SK-N-SH (cell line): ENCODE measurements at regions not wholly inside any gene's neighbourhood (a gene's known extent, or its start where the extent isn't known, plus 50 kb on each side); places are given as distances from the start of the nearest gene placed in this dataset.
A peak's percentile ranks its signal among the peaks of the same experiment; 100 is the strongest.

Experiments used
- CHD2 ChIP-seq: fragments of 150-350 bp; IDR thresholded peaks from 2 replicates; pipeline ENCODE4 v1.6.1; 2018; ENCODE audit warnings: low read length; ENCODE audit not compliant: partially characterized antibody
- ELF1 ChIP-seq: IDR thresholded peaks from 2 replicates; pipeline ENCODE4 v1.4.0; 2012
- EP300 ChIP-seq, 2 experiments: IDR thresholded peaks; 2 replicates each; pipeline versions ENCODE4 v1.4.0 to v1.6.1; 2012; ENCODE audit warnings: borderline replicate concordance in 1 of 2, low read depth in 1 of 2, low read length in 1 of 2
- EZH2phosphoT487 ChIP-seq: fragments of 200-600 bp; sonication (generic); IDR thresholded peaks from 2 replicates; pipeline ENCODE4 v1.6.1; 2017; ENCODE audit warnings: low read depth, mixed run types, mild to moderate bottlenecking, antibody characterized with exemption, moderate library complexity, borderline replicate concordance
- FOXM1 ChIP-seq: IDR thresholded peaks from 2 replicates; pipeline ENCODE4 v1.4.0; 2012; ENCODE audit warnings: low read depth, mild to moderate bottlenecking
- GABPA ChIP-seq: IDR thresholded peaks from 2 replicates; pipeline ENCODE4 v1.4.0; 2012; ENCODE audit warnings: low read depth, mild to moderate bottlenecking
- NRF1 ChIP-seq: IDR thresholded peaks from 2 replicates; pipeline ENCODE4 v1.6.1; 2012; ENCODE audit warnings: low read depth, mild to moderate bottlenecking, low read length
- POLR2AphosphoS5 ChIP-seq: IDR thresholded peaks from 2 replicates; pipeline ENCODE4 v1.6.1; 2012; ENCODE audit warnings: low read depth, low read length
- RAD21 ChIP-seq: IDR thresholded peaks from 2 replicates; pipeline ENCODE4 v1.6.1; 2012; ENCODE audit warnings: mild to moderate bottlenecking, low read length
- RFX5 ChIP-seq: IDR thresholded peaks from 2 replicates; pipeline ENCODE4 v1.6.1; 2012; ENCODE audit warnings: mild to moderate bottlenecking, improper control_type of control experiment, low read length
- SMC3 ChIP-seq: IDR thresholded peaks from 2 replicates; pipeline ENCODE4 v1.6.1; 2012; ENCODE audit warnings: low read depth, low read length, improper control_type of control experiment
- TF ChIP-seq, protein P1 (sequence below): fragments of 200-600 bp; sonication (generic); IDR thresholded peaks from 2 replicates; pipeline ENCODE4 v1.6.1; 2017; ENCODE audit warnings: antibody characterized with exemption, mild to moderate bottlenecking, moderate library complexity
- TF ChIP-seq, protein P2 (sequence below): IDR thresholded peaks from 2 replicates; pipeline ENCODE4 v1.4.0; 2012; ENCODE audit warnings: low read depth

DNA sequence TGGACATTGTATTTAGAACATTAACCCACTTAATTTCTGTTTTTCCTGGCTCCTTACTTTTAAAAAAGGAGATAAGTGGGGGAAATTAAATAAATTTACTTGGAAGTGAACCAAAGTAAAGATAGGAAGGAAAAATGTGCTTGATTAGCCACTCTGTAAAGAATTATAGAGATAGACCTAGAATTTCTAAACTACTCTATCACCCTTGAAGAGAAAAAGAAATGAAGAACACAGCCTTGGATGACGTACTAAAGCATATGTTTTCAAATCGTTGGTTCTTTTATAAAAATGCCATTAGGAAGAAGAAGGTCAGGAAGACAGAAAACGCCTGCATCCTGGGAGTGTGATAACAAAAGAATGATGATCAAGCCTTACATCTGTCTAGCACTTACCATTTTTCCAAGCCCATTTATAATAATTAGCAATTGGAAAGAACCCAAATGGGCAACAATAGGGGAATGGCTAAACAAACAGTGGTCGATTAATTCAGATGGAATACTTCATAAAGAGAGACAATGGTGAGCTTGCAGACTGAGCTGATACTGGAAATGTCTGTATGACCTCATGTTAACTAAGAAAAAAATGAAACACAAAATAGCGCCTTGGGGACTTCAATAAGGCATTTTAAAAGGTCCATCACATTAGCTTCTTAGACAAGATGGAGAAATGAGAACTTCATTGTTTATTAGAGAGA, 81.0 kb upstream of the LRRC55 start:
- TF ChIP-seq POLR2AphosphoS5 (no peak), FOXM1 (no peak; the same call in 1 of the 2 replicates), RFX5 (no peak), NRF1 (no peak), EP300 (IDR thresholded peaks at IDR 0.05; ENCODE audit: borderline replicate concordance in 1 of 2, low read depth in 1 of 2, low read length in 1 of 2) (peak; percentile 3 to 88; a peak in 3 of 4 replicates), CHD2 (no peak), ELF1 (no peak), RAD21 (peak; percentile 19; the same call in 1 of the 2 replicates), EZH2phosphoT487 (no peak), GABPA (no peak), SMC3 (peak; percentile 8; the same call in 1 of the 2 replicates)
- TF ChIP-seq, protein P1, sequence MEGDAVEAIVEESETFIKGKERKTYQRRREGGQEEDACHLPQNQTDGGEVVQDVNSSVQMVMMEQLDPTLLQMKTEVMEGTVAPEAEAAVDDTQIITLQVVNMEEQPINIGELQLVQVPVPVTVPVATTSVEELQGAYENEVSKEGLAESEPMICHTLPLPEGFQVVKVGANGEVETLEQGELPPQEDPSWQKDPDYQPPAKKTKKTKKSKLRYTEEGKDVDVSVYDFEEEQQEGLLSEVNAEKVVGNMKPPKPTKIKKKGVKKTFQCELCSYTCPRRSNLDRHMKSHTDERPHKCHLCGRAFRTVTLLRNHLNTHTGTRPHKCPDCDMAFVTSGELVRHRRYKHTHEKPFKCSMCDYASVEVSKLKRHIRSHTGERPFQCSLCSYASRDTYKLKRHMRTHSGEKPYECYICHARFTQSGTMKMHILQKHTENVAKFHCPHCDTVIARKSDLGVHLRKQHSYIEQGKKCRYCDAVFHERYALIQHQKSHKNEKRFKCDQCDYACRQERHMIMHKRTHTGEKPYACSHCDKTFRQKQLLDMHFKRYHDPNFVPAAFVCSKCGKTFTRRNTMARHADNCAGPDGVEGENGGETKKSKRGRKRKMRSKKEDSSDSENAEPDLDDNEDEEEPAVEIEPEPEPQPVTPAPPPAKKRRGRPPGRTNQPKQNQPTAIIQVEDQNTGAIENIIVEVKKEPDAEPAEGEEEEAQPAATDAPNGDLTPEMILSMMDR: no peak
- TF ChIP-seq, protein P2, sequence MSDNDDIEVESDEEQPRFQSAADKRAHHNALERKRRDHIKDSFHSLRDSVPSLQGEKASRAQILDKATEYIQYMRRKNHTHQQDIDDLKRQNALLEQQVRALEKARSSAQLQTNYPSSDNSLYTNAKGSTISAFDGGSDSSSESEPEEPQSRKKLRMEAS: no peak
